Activated CD8-positive, alpha-beta memory T cell treated with anti-CD3 and anti-CD28 coated beads, Interleukin-2, amount 50 U/mL, for 24 hours (primary cell): ENCODE measurements at regions not wholly inside any gene's neighbourhood (a gene's known extent, or its start where the extent isn't known, plus 50 kb on each side); places are given as distances from the start of the nearest gene placed in this dataset.

Source experiments
- DNase-seq: peaks from one replicate; pipeline ENCODE4 v3.0.0-alpha.2; 2020; ENCODE audit errors: extremely low read depth

DNA sequence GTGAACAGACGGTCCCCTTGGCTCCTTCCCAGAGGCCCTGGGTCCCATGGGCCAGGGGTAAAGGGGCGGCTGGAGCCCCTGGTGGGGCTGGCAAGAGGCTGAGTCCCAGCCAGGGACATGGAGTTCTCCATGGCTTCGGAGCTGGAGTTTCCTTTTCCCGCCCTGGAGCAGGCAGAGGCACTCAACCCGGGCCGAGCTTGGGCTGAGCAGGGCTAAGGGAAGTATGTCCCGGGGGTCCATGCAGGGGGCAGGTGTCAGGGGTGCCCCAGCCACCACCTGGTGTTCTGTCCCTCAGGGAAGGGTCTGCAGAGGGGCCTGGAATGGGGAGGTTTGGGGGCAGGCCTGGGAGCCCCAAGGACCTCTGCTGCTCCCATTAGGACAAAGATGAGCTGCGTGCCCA lies 54.0 kb upstream of the TPM4 start:
- DNase-seq = no peak

- DNase-seq = no peak
Observed at GRCh38 chr19:16022681-16023080, 53.6 kb upstream of the TPM4 start.

- DNase-seq = no peak
Observed at GRCh38 chr19:16023146-16023915, 53.0 kb upstream of the TPM4 start.

GRCh38 chr19:16024266-16025107 lies 51.8 kb upstream of the TPM4 start:
- no peak for DNase-seq

- DNase-seq = no peak
Observed at GRCh38 chr19:16025108-16026101, 50.9 kb upstream of the TPM4 start.

GRCh38 chr19:16026131-16026530 lies 50.2 kb upstream of the TPM4 start:
- DNase-seq = no peak
